ENCODE measurements at regions not wholly inside any gene's neighbourhood (a gene's known extent, or its start where the extent isn't known, plus 50 kb on each side); places are given as distances from the start of the nearest gene placed in this dataset.

DNA sequence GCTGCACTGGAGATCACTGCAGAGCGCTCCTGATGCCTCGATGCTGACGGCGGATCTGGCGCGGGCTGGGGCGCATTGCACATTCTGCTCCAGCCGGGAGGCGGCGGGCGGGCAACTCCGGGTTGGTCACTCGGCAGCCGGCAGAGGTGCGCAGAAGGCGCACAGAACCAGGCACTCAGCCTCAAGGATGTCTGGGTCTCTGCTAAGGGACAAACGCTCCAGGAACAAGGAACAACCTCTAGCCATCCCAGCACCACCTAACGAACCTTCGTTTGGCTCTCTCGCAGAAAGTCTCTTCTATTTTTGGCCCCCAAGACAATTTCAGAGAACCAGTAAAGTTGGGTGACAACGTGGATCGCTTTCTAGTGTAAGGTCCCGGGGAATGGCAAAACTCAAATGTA lies 254.6 kb downstream of the OTUD1 start:
- TF ChIP-seq POLR2A (IDR thresholded peaks at IDR 0.05), result no peak
- TF ChIP-seq, protein P1, sequence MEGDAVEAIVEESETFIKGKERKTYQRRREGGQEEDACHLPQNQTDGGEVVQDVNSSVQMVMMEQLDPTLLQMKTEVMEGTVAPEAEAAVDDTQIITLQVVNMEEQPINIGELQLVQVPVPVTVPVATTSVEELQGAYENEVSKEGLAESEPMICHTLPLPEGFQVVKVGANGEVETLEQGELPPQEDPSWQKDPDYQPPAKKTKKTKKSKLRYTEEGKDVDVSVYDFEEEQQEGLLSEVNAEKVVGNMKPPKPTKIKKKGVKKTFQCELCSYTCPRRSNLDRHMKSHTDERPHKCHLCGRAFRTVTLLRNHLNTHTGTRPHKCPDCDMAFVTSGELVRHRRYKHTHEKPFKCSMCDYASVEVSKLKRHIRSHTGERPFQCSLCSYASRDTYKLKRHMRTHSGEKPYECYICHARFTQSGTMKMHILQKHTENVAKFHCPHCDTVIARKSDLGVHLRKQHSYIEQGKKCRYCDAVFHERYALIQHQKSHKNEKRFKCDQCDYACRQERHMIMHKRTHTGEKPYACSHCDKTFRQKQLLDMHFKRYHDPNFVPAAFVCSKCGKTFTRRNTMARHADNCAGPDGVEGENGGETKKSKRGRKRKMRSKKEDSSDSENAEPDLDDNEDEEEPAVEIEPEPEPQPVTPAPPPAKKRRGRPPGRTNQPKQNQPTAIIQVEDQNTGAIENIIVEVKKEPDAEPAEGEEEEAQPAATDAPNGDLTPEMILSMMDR (IDR thresholded peaks at IDR 0.05), result no peak

Measured in sigmoid colon (tissue), 3 donors.